ENCODE measurements at regions not wholly inside any gene's neighbourhood (a gene's known extent, or its start where the extent isn't known, plus 50 kb on each side); places are given as distances from the start of the nearest gene placed in this dataset.

- in situ Hi-C loops (cut with HindIII; ENCODE audit: extremely low pct_ligation_motif_present, low pct_unique_long_range_greater_than_20kb): no loop called here
- ATAC-seq (no peak), FAIRE-seq (no peak), DNase-seq (ENCODE audit: low spot score) (no peak)
- Histone ChIP-seq H3K27me3 (ENCODE audit: control insufficient read depth in 1 of 2, insufficient read depth in 2 of 2, low read length in 2 of 2) (no peaks in the 10 kb centered on the region), H3K27ac (ENCODE audit: extremely low read length, insufficient read depth, low read length) (no peak overlapping the region), H2AFZ (ENCODE audit: low read length) (no peak overlapping the region), H3K4me3 (replicated peaks in 1 of 3; ENCODE audit: insufficient read depth in 1 of 3, low read depth in 2 of 3, low read length in 3 of 3) (no peak overlapping the region), H3K9me3 (ENCODE audit: low read length) (no peaks in the 10 kb centered on the region), H3K4me2 (ENCODE audit: low read depth, low read length) (no peak overlapping the region), H3K79me2 (ENCODE audit: insufficient read depth, low read length) (no peaks in the 10 kb centered on the region), H3K4me1 (ENCODE audit: insufficient read depth, low read length) (no peaks in the 10 kb centered on the region), H3K36me3 (replicated peaks in 1 of 2; ENCODE audit: control insufficient read depth in 1 of 2, insufficient read depth in 2 of 2, low read length in 2 of 2) (no peaks in the 10 kb centered on the region), H3K9ac (ENCODE audit: insufficient read depth, low read depth, low read length) (no peak overlapping the region), H4K20me1 (ENCODE audit: insufficient read depth, low read length) (no peaks in the 10 kb centered on the region)
- TF ChIP-seq ZNF710 (CRISPR knock-in tag; IDR thresholded peaks at IDR 0.05; ENCODE audit: borderline replicate concordance) (no peak), ZNF781 (CRISPR knock-in tag; IDR thresholded peaks at IDR 0.05; ENCODE audit: borderline replicate concordance, not compliant biosample characterization) (no peak), ZNF850 (CRISPR knock-in tag; conservative IDR thresholded peaks at IDR 0.05) (no peak), ZNF580 (CRISPR knock-in tag; IDR thresholded peaks at IDR 0.05; ENCODE audit: borderline replicate concordance, low read depth) (no peak), IRF9 (CRISPR knock-in tag; IDR thresholded peaks at IDR 0.05; ENCODE audit: borderline replicate concordance) (no peak), TRIM22 (IDR thresholded peaks at IDR 0.05) (no peak)
- intact Hi-C loops (cut with micrococcal nuclease; ENCODE audit: unreplicated experiment): no loop called here
- no TSS peak for BruUV-seq (replicated peaks)
- CTCF ChIA-PET (ENCODE audit: low intra/inter-chr PET ratio, low total read pairs): no interaction called here
- 0% methylated on average over 1 of the region's 1 CpG for WGBS (ENCODE audit: low lambda C conversion rate)
- POLR2A ChIA-PET: no interaction called here
Observed at GRCh38 chr7:18444826-18445225, 50.7 kb upstream of the HDAC9 start.
